SK-N-SH (cell line): ENCODE measurements at regions not wholly inside any gene's neighbourhood (a gene's known extent, or its start where the extent isn't known, plus 50 kb on each side); places are given as distances from the start of the nearest gene placed in this dataset.

Source experiments
- CTCF ChIA-PET: fragments of 300-600, 350-600 bp; formaldehyde crosslinking; extraction: SDS; loops from one replicate; lab custom pipeline; 2021; lab: Yijun Ruan, JAX
- POLR2A ChIA-PET: fragments of 350-600 bp; sonication (Branson Sonifier 250); formaldehyde crosslinking; extraction: SDS; loops from one replicate; lab custom pipeline; 2020; ENCODE audit warnings: antibody characterized with exemption, inconsistent platforms; lab: Yijun Ruan, JAX
- DNase-seq: peaks from one replicate; pipeline ENCODE4 v3.0.0; 2012
- H2AFZ ChIP-seq: fragments of 200-600 bp; sonication (generic); 2 replicates; pipeline ENCODE4 v1.8.1; 2016; ENCODE audit warnings: antibody characterized with exemption, mild to moderate bottlenecking, low read depth
- H3F3A ChIP-seq: fragments of 200-600 bp; sonication (generic); replicated peaks from 2 replicates; pipeline ENCODE3; 2016; ENCODE audit warnings: antibody characterized with exemption, mild to moderate bottlenecking; ENCODE audit not compliant: insufficient read depth
- H3K27ac ChIP-seq, 2 experiments: fragments of 200-500 bp in 1 of 2; fragments of 200-600 bp in 1 of 2; sonication (Bioruptor generic) in 1 of 2; sonication (generic), shearing (Covaris generic) in 1 of 2; 2 replicates each; pipeline versions ENCODE4 v1.5.1 to v1.6.1; 2014 to 2016; ENCODE audit warnings: low read depth in 2 of 2, inconsistent platforms in 1 of 2, low read length in 1 of 2, mild to moderate bottlenecking in 1 of 2, mixed read lengths in 1 of 2
- H3K27me3 ChIP-seq: fragments of 200-600 bp; sonication (generic), shearing (Covaris generic); 2 replicates; pipeline ENCODE4 v1.6.1; 2016; ENCODE audit warnings: mixed run types; ENCODE audit not compliant: insufficient read depth
- H3K36me3 ChIP-seq, 2 experiments: fragments of 200-500 bp in 1 of 2; fragments of 200-600 bp in 1 of 2; sonication (Bioruptor generic) in 1 of 2; sonication (generic) in 1 of 2; replicated peaks in 1 of 2; 2 replicates each; pipeline versions ENCODE3 to v1.5.1; 2014 to 2016; ENCODE audit warnings: low read length in 1 of 2, mild to moderate bottlenecking in 1 of 2; ENCODE audit not compliant: insufficient read depth in 2 of 2, control insufficient read depth in 1 of 2
- H3K4me1 ChIP-seq, 2 experiments: fragments of 200-500 bp in 1 of 2; fragments of 200-600 bp in 1 of 2; sonication (Bioruptor generic) in 1 of 2; sonication (generic), shearing (Covaris generic) in 1 of 2; 2 replicates each; pipeline versions ENCODE4 v1.5.1 to v1.6.1; 2014 to 2016; ENCODE audit warnings: low read depth in 1 of 2, low read length in 1 of 2, mixed run types in 1 of 2; ENCODE audit not compliant: insufficient read depth in 2 of 2, control insufficient read depth in 1 of 2
- H3K4me2 ChIP-seq: fragments of 200-600 bp; sonication (generic), shearing (Covaris generic); 2 replicates; pipeline ENCODE4 v1.6.1; 2017; ENCODE audit warnings: mixed run types
- H3K4me3 ChIP-seq, 2 experiments: fragments of 200-500 bp in 1 of 2; fragments of 200-600 bp in 1 of 2; sonication (Bioruptor generic) in 1 of 2; sonication (generic), shearing (Covaris generic) in 1 of 2; 2 replicates each; pipeline versions ENCODE4 v1.5.1 to v1.8.1; 2014 to 2016; ENCODE audit warnings: low read depth in 2 of 2, inconsistent platforms in 1 of 2, low read length in 1 of 2, mild to moderate bottlenecking in 1 of 2, mixed read lengths in 1 of 2, moderate library complexity in 1 of 2
- H3K79me2 ChIP-seq: fragments of 200-600 bp; sonication (generic); 2 replicates; pipeline ENCODE4 v1.8.1; 2017; ENCODE audit warnings: mild to moderate bottlenecking; ENCODE audit not compliant: insufficient read depth
- H3K9ac ChIP-seq: fragments of 200-600 bp; sonication (generic); 2 replicates; pipeline ENCODE4 v1.6.1; 2017; ENCODE audit warnings: mixed run types
- H3K9me2 ChIP-seq: fragments of 200-600 bp; sonication (generic); 2 replicates; pipeline ENCODE4 v1.6.1; 2017; ENCODE audit warnings: mixed run types
- H3K9me3 ChIP-seq: fragments of 200-600 bp; sonication (generic); 2 replicates; pipeline ENCODE4 v1.6.1; 2017; ENCODE audit warnings: mixed run types, mild to moderate bottlenecking, moderate library complexity
- H4K20me1 ChIP-seq: fragments of 200-600 bp; sonication (generic); 2 replicates; pipeline ENCODE4 v1.6.1; 2017; ENCODE audit warnings: mild to moderate bottlenecking, mixed run types; ENCODE audit not compliant: insufficient read depth
- CHD2 ChIP-seq: fragments of 150-350 bp; IDR thresholded peaks from 2 replicates; pipeline ENCODE4 v1.6.1; 2018; ENCODE audit warnings: low read length; ENCODE audit not compliant: partially characterized antibody
- ELF1 ChIP-seq: IDR thresholded peaks from 2 replicates; pipeline ENCODE4 v1.4.0; 2012
- FOXJ3 ChIP-seq: sonication (generic); formaldehyde crosslinking; IDR thresholded peaks from 2 replicates; pipeline ENCODE4 v1.5.1; 2020; ENCODE audit warnings: mild to moderate bottlenecking, missing genetic modification reagents
- GATA2 ChIP-seq: sonication (generic); formaldehyde crosslinking; IDR thresholded peaks from 2 replicates; pipeline ENCODE4 v1.5.0; 2020; ENCODE audit warnings: mild to moderate bottlenecking, missing genetic modification reagents
- JUND ChIP-seq: IDR thresholded peaks from 2 replicates; pipeline ENCODE4 v1.4.0; 2012
- MEF2A ChIP-seq: IDR thresholded peaks from 2 replicates; pipeline ENCODE4 v1.4.0; 2012; ENCODE audit warnings: low read depth, borderline replicate concordance
- MXI1 ChIP-seq: IDR thresholded peaks from 2 replicates; pipeline ENCODE4 v1.6.1; 2012; ENCODE audit warnings: mild to moderate bottlenecking, low read depth, low read length, improper control_type of control experiment
- NFIC ChIP-seq: IDR thresholded peaks from 2 replicates; pipeline ENCODE4 v1.4.0; 2012; ENCODE audit warnings: borderline replicate concordance
- NRF1 ChIP-seq: IDR thresholded peaks from 2 replicates; pipeline ENCODE4 v1.6.1; 2012; ENCODE audit warnings: low read depth, mild to moderate bottlenecking, low read length
- RAD21 ChIP-seq: IDR thresholded peaks from 2 replicates; pipeline ENCODE4 v1.6.1; 2012; ENCODE audit warnings: mild to moderate bottlenecking, low read length
- REST ChIP-seq: IDR thresholded peaks from 2 replicates; pipeline ENCODE4 v1.6.1; 2012; ENCODE audit warnings: mild to moderate bottlenecking, low read depth, low read length, moderate library complexity
- RFX5 ChIP-seq: IDR thresholded peaks from 2 replicates; pipeline ENCODE4 v1.6.1; 2012; ENCODE audit warnings: mild to moderate bottlenecking, improper control_type of control experiment, low read length
- SIN3A ChIP-seq: IDR thresholded peaks from 2 replicates; pipeline ENCODE4 v1.6.1; 2012; ENCODE audit warnings: low read depth, mild to moderate bottlenecking, low read length, moderate library complexity, borderline replicate concordance
- TCF12 ChIP-seq: IDR thresholded peaks from 2 replicates; pipeline ENCODE4 v1.4.0; 2012
- TEAD4 ChIP-seq: IDR thresholded peaks from 2 replicates; pipeline ENCODE4 v1.4.0; 2012; ENCODE audit warnings: mild to moderate bottlenecking, borderline replicate concordance; ENCODE audit not compliant: insufficient read depth
- YY1 ChIP-seq: IDR thresholded peaks from 2 replicates; pipeline ENCODE4 v1.4.0; 2012; ENCODE audit warnings: low read depth, mild to moderate bottlenecking
- WGBS: methylation state at CpG from one replicate; pipeline ENCODE4 v1.1.6; 2017; ENCODE audit warnings: low lambda C conversion rate; 5-methylcytosine and 5-hydroxymethylcytosine counted together
- TF ChIP-seq, protein P1 (sequence below): fragments of 150-350 bp; IDR thresholded peaks from 2 replicates; pipeline ENCODE4 v1.6.1; 2016; ENCODE audit warnings: mild to moderate bottlenecking, low read depth, low read length
- TF ChIP-seq, protein P2 (sequence below): IDR thresholded peaks from 2 replicates; pipeline ENCODE4 v1.4.0; 2012; ENCODE audit warnings: low read depth

GRCh38 chr4:189088780-189089179 lies 851.9 kb upstream of the FRG1 start:
- H3K9ac ChIP-seq: no peak overlapping the region
- no peaks in the 10 kb centered on the region for H3K27me3 ChIP-seq
- H3K27ac ChIP-seq: no peak overlapping the region
- H3K9me2 ChIP-seq: no peaks in the 10 kb centered on the region
- no peak for DNase-seq
- no peaks in the 10 kb centered on the region for H3F3A ChIP-seq
- no peaks in the 10 kb centered on the region; a peak in 1 of 4 replicates for H3K4me1 ChIP-seq
- H3K9me3 ChIP-seq: no peaks in the 10 kb centered on the region
- no peaks in the 10 kb centered on the region for H3K36me3 ChIP-seq
- H2AFZ ChIP-seq: no peak overlapping the region
- H3K4me2 ChIP-seq: no peak overlapping the region
- 47% methylated on average over 5 of the region's 5 CpGs for WGBS
- H3K79me2 ChIP-seq: no peaks in the 10 kb centered on the region
- no peak for TF ChIP-seq SIN3A
- TF ChIP-seq RFX5: no peak
- TF ChIP-seq ELF1: no peak
- no peak for TF ChIP-seq REST
- TF ChIP-seq GATA2: no peak
- TF ChIP-seq TCF12: no peak
- no peak for TF ChIP-seq MXI1
- no peak for TF ChIP-seq NRF1
- TF ChIP-seq FOXJ3 (CRISPR knock-in tag): no peak
- TF ChIP-seq JUND: no peak
- TF ChIP-seq NFIC: no peak
- TF ChIP-seq RAD21: no peak
- TF ChIP-seq YY1: no peak
- TF ChIP-seq CHD2: no peak
- TF ChIP-seq MEF2A: no peak
- TF ChIP-seq, protein P1, sequence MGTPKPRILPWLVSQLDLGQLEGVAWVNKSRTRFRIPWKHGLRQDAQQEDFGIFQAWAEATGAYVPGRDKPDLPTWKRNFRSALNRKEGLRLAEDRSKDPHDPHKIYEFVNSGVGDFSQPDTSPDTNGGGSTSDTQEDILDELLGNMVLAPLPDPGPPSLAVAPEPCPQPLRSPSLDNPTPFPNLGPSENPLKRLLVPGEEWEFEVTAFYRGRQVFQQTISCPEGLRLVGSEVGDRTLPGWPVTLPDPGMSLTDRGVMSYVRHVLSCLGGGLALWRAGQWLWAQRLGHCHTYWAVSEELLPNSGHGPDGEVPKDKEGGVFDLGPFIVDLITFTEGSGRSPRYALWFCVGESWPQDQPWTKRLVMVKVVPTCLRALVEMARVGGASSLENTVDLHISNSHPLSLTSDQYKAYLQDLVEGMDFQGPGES: no peak
- TF ChIP-seq TEAD4: no peak
- TF ChIP-seq, protein P2, sequence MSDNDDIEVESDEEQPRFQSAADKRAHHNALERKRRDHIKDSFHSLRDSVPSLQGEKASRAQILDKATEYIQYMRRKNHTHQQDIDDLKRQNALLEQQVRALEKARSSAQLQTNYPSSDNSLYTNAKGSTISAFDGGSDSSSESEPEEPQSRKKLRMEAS: no peak
- TF ChIP-seq, all 33 proteins: peak for 0
- Histone ChIP-seq H3K4me3 (no peak overlapping the region), H4K20me1 (no peaks in the 10 kb centered on the region)
- POLR2A ChIA-PET: no interaction called here
- CTCF ChIA-PET: interaction anchor here (1.2 kb wide), 1 partner anchor 10 kb away, joined by 3 read pairs; no protein-coding TSS in a partner anchor
